AML-193 (cell line): ENCODE measurements at regions not wholly inside any gene's neighbourhood (a gene's known extent, or its start where the extent isn't known, plus 50 kb on each side); places are given as distances from the start of the nearest gene placed in this dataset.

Source experiments
- DNase-seq, 2 experiments: peaks; one replicate each; lab custom pipeline; 2025; lab: John Stamatoyannopoulos, UW

GRCh38 chr1:38258085-38258627, 211.6 kb upstream of the POU3F1 start:
- no peak for DNase-seq

DNA sequence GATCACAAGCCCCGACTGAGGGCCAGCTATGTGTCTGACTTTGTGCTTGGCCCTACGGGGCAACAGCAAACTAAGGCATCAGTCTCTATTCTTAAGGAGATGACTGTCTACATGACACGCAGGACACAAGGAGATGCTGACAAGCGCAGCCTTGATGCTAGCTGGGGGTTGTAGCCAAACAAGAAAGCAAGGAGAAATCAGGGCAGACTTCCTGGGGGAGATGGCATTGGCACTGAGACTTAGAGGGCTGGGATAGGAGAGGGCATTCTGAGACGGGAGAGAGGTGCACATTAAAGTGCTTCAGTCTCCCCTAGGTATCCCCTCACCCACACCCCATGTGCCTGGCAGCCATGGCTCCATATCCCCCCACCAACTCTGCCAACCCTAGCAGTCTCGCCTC, 210.8 kb upstream of the POU3F1 start:
- DNase-seq, result no peak

- no peak for DNase-seq
Observed at GRCh38 chr1:38256072-38256471, 209.5 kb upstream of the POU3F1 start.

DNA sequence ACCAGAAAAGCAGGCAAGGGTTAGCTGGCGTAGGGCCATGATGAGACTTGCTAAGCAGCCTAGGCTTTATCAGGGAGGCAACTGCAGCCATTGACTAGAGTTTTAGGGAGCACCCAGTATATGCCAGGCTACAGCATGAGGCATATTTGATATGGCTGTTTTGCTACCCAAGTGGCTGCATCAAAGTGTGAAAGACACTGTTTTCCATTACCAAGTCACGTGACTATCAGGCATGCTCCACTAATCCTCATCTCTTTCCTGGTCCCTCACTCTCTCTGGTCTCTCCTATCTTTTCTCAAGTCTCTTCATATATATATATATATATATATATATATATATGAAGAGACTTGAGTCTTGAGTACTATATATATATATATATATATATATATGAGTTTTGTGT, 206.7 kb upstream of the POU3F1 start:
- DNase-seq, result no peak

- no peak for DNase-seq
Observed at GRCh38 chr1:38250356-38250755, 203.8 kb upstream of the POU3F1 start.

GRCh38 chr1:38249001-38249400, 202.4 kb upstream of the POU3F1 start:
- DNase-seq, result no peak

GRCh38 chr1:38246955-38247952, 200.7 kb upstream of the POU3F1 start:
- no peak for DNase-seq

DNA sequence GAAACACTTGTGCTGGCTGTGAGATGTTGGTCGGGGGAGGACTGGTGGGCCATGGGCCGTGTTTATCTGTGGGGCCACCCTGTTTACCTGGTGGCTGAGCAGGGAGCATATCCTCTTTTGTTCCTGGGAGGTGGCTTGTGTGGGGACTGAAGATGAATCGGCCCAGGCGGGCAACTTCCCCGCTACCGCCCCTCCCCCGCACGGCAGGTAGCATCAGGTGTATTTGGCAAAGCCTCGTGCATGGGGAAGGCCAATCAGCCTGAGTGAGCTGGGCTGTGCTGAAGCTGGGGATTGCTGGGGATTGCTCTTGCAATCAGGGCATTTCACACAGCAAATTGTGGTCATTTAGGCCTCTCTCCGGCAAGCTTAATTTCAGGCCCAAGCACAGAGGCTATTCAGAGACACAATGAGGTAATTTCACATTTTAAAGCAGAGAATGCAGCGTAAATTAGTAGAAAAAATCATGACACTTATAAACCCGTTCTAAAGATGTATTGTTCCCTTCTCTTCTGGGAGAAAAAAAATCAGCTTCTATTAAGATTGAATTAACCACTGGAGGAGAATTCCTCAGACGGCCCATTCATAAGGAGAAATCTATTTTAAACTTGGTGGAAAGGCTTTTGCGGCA, 197.7 kb upstream of the POU3F1 start:
- no peak for DNase-seq

DNA sequence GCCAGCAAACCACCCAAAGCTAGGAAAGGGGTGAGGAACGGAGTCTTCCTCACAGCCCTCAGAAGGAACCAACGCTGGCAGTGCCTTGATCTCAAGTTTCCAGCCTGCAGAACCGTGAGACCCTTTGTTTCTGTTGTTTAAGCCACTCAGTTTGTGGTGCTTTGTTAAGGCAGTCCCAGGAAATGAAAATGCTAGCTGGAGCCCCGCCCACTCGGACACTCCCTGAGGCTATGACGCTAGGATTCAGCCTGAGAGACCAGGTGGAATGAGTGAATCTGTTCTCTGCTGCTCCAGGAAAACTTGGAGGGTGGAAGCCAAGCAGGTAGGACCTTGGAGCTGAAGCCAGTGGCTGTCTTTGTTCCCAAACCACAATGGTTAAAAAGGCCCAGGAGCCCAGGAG, 196.5 kb upstream of the POU3F1 start:
- DNase-seq, result no peak

DNA sequence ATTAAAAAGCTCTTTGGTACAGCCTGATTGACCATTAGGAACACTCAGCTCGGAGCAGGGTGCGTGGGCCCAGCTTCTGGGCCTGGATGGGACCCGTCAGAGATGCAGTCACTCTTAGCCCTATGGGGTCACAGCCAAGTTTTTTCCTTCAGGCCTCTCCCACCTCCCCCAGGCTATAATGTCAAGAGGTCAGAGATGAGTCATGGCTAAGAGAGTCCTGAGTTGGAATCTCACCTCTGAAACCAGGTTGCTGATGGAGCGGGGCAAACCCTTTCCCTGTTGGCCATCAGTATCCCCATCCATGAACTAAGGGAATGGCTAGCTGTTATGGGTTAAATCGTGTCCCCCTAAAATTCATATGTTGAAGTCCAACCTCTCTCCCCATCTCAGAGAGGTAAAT, 195.9 kb upstream of the POU3F1 start:
- DNase-seq, result no peak

DNA sequence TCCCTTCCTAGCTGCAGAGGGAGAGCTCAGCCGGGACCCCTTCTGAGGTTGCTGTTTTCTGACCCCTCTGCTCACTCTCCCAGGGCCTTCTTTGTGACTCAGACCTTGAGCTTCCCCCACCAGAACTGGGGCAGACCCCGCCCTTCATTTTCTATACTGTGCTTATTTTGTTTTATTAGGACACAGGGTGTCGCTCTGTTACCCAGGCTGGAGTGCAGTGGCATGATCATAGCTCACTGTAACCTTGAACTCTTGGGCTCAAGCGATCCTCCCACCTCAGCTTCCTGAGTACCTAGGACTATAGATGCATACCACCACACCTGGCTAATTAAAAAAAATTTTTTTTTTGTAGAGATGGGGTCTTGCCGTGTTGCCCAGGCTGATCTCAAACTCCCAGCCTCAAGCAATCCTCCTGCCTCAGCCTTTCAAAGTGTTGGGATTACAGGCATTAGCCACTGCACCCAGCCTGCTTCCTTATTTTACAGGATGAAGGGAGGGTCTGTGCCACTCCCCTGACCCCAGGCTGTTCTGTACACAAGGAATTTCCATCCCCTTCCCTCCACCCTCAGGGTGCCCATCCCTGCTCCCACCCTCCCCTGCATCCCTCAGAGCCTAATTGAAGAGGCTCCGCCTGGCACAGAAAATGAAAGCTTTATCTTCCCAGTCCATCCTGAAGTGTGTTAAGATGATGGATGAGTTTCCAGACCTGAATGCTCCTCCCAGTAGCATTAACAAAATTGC, 195.2 kb upstream of the POU3F1 start:
- no peak for DNase-seq

GRCh38 chr1:38240618-38241017, 194.0 kb upstream of the POU3F1 start:
- no peak for DNase-seq

DNA sequence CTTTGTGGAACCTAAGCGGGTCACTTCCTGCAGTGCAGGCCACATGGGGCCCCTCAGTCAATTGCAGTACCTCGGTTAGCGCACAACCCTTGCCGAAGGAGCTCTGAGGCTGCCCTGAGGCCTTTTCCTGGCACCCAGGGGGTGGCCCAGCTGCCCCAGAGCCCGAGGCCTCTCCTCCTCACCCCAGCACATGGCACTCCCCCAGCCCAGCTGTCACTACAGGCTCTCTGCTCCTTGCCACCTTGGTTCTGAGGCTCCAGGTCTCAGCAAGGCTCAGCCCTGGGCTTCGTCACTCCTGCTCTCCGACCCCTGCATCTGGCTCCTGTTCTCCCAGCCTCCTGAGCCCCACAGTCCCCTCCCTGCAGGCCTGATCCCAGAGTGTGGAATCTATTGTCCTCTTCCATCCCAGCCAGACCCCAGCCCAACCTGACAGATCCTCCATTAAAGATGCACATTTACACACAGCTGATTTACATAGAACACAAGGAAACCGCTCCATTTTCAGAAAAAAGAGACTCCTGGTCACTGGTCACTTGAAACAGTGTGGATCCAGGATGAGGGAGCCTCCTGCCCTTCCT, 192.8 kb upstream of the POU3F1 start:
- DNase-seq, result no peak

DNA sequence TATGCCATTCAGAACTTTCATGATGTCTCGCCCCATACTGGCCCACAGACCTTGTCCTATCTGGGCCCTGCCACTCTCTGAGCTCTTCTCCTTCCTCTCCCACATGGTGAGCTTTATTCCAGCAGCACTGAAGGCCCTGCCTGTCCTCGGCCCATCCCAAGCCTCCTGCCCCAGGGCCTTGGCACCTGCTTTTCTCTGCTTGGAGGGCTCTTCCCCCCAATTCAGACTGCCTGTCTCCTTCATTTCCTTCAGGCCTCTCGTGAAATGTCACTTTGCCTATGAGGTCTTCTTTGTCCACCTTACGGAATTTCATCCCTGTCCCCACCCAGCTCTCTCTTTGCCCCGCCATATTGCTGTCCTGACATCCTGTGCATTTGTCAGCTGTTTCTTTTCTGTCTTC, 191.7 kb upstream of the POU3F1 start:
- no peak for DNase-seq

DNA sequence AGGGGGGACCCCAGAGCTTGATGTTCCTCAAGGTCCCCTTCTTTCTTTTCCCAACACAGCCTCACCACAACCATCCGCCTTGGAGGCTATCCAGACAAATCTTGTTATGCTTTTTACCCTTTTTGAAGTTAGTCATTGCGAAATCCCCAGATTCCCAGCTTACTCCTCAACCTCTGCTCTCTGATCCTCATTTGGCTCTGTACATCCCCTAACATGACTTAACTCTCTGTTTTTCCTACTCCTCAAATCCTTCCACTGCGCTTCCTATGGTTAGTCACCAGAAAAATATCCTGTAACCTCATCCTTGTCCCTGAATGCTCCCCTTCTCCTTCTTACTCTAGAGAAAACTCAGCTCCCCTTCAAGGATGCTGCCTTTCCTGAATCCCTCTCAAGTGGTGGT, 189.1 kb upstream of the POU3F1 start:
- DNase-seq, result no peak

GRCh38 chr1:38231941-38232340, 185.3 kb upstream of the POU3F1 start:
- DNase-seq, result no peak

- no peak for DNase-seq
Observed at GRCh38 chr1:38228718-38229117, 182.1 kb upstream of the POU3F1 start.

GRCh38 chr1:38225745-38226144, 179.2 kb upstream of the POU3F1 start:
- no peak for DNase-seq

DNA sequence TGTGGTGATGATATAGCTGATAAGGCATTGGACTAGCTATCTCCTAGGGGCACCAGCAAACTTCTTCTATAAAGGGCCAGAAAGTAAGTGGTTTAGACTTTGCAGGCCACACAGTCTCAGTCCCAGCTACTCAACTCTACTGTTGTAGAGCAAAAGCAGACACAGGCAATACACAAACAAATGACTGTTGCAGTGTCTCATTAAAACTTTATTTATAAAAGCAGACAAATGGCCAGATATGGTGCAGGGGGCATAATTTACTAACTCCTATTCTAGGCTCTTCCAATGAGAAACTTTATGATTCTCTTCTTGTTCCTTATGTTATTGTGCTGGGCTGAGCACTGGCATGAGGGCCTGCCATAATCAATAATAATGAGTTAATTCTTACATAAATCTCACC, 176.8 kb upstream of the POU3F1 start:
- DNase-seq, result no peak

DNA sequence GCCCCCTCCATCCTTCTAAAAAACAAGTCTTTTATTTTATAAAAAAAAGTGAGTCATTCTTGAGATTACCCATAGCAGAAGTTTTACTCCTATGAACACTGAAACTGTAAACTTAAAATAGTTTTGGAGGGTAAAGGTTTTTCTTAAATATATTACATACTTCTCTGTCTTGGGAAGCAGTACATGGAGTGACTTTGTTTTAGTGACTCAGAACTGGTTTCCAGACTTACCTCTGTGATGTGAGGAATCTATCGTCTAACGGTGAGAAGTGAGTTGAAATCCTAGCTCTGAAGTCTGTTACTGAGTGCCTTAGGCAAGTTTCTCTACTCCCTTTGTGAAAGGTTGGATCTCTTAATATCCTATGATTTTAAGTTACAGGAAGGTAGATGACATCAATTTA, 176.3 kb upstream of the POU3F1 start:
- no peak for DNase-seq

GRCh38 chr1:38221006-38221649, 174.5 kb upstream of the POU3F1 start:
- no peak for DNase-seq

GRCh38 chr1:38217316-38217715, 170.7 kb upstream of the POU3F1 start:
- DNase-seq, result no peak
